Inflammatory macrophage (primary cell): ENCODE measurements at regions not wholly inside any gene's neighbourhood (a gene's known extent, or its start where the extent isn't known, plus 50 kb on each side); places are given as distances from the start of the nearest gene placed in this dataset.
A peak's percentile ranks its signal among the peaks of the same experiment; 100 is the strongest.

Source experiments
- DNase-seq, 2 donors: peaks; one replicate each; pipeline ENCODE4 v3.0.0-alpha.2; 2020 to 2022

DNA sequence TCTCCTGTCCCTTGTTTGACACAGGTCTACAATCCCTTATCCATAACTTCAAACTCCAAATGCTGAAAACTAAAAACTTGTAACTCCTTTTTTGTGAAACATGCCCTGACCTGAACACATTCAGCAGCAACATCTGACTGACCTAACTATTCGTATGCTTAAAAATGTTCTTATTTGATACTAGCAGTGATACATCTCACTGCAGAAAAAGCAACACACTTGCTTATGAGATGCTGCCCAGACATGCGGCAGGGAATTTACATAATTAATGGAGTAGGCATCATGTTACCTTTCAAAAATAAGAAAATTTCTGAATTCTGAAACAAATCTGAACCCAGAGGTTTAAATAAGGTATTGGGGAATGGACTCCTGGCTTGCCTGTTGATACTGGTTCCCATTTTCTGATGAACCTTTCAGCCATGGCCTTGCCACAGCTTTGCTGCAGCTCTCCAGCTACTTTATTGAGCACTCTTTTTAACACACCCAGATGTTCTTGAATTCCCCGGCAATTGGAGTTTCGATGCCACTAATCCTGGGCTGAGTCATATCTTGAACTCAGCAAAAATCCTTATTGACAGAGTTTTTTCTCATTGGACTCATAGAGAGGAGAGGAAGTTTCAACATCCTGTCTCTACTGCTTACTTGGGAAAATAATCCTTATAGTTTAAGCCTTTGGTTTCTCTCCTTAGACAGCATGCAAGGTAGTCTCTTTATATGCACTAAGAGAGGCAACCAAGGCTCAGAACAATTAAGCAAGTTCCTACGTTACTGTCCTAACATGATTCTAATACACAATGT lies 296.6 kb upstream of the LMCD1 start:
- DNase-seq, result no peak

- DNase-seq, result no peak
These were observed 295.7 kb upstream of the LMCD1 start for GRCh38 chr3:8205881-8206280.

GRCh38 chr3:8206971-8207617 lies 294.5 kb upstream of the LMCD1 start:
- DNase-seq, result no peak

DNA sequence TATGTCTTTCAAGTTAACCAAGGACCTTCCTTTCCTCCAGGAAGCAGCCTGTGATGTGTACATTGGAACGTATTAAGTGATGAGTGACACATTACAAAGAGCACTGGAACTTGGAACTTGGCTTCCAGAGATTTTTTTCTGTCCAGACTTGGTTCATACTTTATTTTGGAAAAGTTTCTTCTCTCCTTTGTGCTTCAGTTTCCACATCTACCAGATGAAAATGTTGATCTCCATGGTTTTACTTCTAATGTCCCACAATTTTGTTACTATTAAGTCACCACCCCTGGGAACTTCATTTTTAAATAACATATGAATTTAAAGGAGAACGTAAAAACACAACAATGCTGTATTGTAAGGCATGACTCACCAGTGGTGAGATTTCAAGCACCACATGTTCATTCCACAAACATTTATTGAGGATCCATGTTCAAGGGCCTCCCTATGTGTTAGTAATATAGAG lies 290.7 kb upstream of the LMCD1 start:
- DNase-seq, result no peak

GRCh38 chr3:8212794-8213193 lies 288.8 kb upstream of the LMCD1 start:
- no peak for DNase-seq

DNA sequence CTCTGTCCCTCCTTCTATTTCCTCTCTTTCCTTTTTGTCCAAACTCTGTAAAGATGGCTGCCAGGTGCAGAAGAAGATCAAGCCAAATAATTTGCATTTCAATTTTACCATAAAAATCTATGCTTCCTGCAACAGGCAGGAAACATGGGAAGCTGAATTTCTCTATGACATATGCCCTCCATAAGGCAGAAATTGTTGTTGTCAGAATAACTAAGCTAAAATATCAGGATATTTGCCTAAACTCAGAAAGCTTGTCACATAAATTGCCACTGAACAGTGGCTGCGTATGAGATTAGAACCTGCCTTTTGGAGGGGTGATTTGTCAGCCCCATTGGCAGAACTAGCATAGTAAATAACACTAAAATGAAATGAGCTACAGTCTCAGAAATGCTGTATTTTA lies 288.3 kb upstream of the LMCD1 start:
- no peak for DNase-seq

GRCh38 chr3:8215821-8216220 lies 285.8 kb upstream of the LMCD1 start:
- no peak for DNase-seq

GRCh38 chr3:8218353-8218940 lies 283.2 kb upstream of the LMCD1 start:
- no peak for DNase-seq

DNA sequence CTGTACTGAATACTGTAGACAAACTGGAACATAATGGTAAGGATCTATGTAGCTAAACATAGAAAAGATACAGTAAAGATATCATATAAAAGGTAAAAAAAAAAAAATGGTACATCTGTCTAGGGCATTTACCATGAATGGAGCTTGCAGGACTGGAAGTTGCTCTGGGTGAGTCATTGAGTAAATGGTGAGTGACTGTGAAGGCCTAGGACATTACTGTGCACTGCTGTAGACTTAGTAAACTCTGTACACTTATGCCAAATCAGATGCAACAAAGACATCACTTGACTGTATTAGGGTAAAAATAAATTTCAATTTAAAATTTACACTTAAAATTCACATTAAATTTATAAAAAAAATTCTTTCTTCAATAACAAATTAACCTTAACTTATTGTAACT lies 281.3 kb upstream of the LMCD1 start:
- no peak for DNase-seq

GRCh38 chr3:8223766-8224165 lies 277.9 kb upstream of the LMCD1 start:
- DNase-seq, result no peak

- DNase-seq, result no peak
These were observed 276.7 kb upstream of the LMCD1 start for GRCh38 chr3:8224941-8225340.

DNA sequence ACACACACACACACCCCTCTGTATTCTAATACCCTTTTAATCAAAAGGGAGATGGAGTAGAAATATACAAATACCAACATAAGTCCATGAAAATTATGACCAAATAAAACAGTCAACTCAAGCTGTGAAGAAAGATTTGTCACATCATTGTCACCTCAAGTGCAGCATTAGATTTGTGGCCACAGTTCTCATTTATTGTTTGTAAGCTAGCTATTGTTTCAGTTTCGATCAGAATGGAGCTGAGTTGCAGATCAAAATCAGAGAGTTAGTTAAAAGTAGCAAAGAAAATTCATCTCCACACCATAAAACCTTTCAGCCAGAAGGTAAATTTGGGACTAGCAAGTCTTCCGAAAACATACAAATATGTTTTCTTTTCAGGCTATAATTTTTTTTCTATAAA lies 267.7 kb upstream of the LMCD1 start:
- no peak for DNase-seq

DNA sequence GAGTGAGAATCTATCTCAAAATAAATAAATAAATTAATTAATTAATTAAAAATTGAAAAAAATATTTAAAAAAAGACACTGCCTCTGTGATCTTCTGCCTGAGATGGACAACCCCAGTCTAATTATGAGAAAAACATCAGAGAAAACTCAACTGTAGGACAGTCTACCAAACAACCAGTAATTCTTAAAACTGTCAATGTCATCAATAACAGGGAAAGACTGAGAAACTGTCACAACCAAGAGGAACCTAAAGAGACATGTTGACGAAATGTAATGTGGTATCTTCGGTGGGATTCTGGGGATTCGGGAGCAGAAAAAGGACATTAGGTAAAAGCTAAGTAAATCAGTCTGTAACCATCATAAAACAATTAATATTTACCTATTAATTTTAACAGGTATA lies 265.4 kb upstream of the LMCD1 start:
- DNase-seq, result no peak

DNA sequence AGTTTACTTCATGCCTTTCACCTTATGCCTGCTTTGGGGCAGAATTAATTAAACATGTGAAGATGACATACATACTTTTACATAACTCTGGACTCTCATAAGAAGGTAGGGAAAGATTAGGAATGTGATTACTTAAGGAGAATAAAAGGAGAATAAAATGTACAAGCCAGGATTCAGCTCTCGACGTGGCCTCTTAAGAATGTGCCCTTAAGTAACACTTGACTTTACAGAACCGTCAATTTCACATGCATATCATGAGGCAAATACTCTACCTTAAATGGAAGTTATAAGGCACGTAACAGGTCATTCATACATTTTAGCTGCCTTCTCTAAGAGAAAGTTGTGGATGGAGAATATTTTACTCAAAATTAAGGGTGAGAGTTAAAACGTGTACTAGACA lies 263.7 kb upstream of the LMCD1 start:
- DNase-seq, result no peak

DNA sequence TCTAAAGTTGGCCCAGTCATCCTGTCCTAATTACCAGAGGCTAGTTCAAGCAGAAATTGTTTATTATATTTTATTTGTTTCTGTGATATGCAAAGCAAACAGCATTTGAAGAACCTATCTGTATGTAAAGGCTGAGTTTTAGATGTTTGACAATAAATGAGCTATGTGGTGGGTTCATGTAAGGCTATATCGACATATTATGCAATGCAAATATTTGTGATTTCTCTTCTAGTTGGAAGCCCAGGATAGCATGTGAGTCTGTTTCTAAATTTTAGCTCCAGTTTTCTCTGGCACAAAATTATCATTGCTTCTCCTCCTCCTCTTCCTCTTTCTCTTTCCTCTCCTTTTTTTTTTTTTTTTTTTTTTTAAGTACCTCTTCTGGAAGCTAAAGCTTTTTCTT lies 263.2 kb upstream of the LMCD1 start:
- no peak for DNase-seq

DNA sequence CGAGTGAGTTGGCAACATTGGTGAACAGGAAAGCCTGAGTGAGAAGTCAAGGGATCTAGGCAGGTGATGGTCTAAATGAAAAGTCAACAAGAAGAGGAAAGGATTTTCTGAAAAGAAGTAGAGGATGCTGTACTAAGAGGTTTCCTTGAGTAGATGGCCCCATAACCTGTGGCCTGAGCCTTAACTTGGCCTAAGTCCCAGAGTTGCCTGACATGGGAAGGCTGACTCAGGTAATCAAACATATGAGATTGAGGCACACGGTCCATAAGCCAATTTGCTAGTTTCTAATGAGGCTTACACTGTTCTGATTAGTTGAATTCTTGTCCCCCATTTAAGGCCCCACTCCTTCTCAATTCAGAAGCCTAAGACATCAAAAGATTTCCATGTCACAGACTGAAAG lies 262.5 kb upstream of the LMCD1 start:
- no peak for DNase-seq

GRCh38 chr3:8239718-8240695 lies 261.6 kb upstream of the LMCD1 start:
- peak; percentile 40 to 49 for DNase-seq

GRCh38 chr3:8246070-8246469 lies 255.6 kb upstream of the LMCD1 start:
- DNase-seq, result no peak

DNA sequence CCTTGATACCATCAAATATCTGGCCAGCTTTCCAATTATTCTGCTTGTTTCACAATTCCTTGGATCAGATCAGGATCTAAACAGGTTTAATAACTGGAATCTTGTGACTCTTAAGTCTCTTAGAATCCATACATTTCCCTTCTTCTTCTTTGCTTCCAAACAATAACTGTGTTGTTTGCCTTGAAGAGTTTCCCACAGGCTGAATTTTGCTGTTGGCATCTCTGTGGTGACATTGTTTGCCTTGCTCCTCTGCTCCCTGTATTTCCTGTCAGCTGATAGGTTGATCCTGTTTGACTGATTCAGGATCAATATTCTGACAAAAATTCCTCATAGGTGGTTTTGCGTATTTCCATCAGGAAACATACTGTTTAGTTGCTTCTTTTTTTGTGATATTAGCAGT lies 248.4 kb upstream of the LMCD1 start:
- no peak for DNase-seq

DNA sequence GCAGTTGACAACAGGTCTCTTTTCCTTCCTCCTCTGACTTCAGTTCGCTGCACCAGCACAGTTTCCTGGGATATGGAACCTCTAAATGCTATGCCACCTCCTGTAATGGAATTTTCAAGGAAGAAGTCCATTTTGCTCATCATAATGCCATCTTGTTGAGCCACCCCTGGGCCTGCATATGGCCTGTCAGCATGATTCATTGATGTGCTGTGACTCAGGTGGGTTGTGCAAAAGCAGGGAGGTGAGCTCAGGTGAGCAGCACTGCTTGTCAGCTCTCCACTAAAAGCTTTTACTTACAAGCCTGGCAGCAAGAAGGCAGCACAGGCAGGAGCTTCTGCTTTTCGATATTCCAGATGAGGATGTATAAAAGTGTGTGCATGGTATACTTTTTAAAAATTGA lies 247.1 kb upstream of the LMCD1 start:
- no peak for DNase-seq

DNA sequence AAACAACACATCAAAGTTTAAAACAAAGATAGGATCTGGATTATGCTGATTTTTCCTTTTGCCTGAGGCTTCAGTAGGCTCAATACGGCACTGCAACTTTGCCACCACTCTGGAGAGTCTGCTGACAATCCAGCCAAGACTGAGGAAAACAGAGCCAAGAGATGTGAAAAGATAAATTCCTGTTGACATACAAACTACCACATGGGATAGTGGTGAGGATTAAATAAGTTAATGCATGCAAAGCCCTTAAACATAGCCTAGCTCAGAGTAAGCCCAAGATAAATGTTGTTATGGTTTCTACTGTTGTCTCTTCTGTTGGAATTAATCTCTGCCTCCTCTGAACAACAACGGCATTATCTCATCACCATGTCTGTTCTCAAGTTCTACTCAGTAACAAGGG lies 245.9 kb upstream of the LMCD1 start:
- DNase-seq, result no peak

- no peak for DNase-seq
These were observed 245.1 kb upstream of the LMCD1 start for GRCh38 chr3:8256441-8257071.
